Right lobe of liver (tissue), 6 donors: ENCODE measurements at regions not wholly inside any gene's neighbourhood (a gene's known extent, or its start where the extent isn't known, plus 50 kb on each side); places are given as distances from the start of the nearest gene placed in this dataset.

Experiments
- ATAC-seq, 4 donors: fragments of 200-7000 bp; cut with Tn5 transposase; one replicate each; pipeline ENCODE4 v1.9.1; 2020; ENCODE audit warnings: mild to moderate bottlenecking in 4 of 4, moderate library complexity in 4 of 4
- DNase-seq, 3 donors: peaks; one replicate each; pipeline ENCODE4 v3.0.0-alpha.2; 2020
- H3K27ac ChIP-seq, 3 donors: fragments of 200-600 bp; one replicate each; pipeline ENCODE4 v1.8.0; 2022
- H3K27me3 ChIP-seq, 2 donors: fragments of 200-600 bp; one replicate each; pipeline ENCODE4 v1.8.0; 2022
- H3K36me3 ChIP-seq, 4 donors: fragments of 200-600 bp; sonication (generic) in 1 of 4; one replicate each; pipeline versions ENCODE4 v1.5.1 to v1.8.0; 2017 to 2022; ENCODE audit warnings: control low read depth in 1 of 4
- H3K4me1 ChIP-seq, 4 donors: fragments of 200-600 bp; sonication (generic) in 1 of 4; one replicate each; pipeline versions ENCODE4 v1.5.1 to v1.8.0; 2017 to 2022; ENCODE audit warnings: control low read depth in 1 of 4
- H3K4me3 ChIP-seq, 3 donors: fragments of 200-600 bp; one replicate each; pipeline ENCODE4 v1.8.0; 2022
- H3K9me3 ChIP-seq, 4 donors: fragments of 200-600 bp; sonication (generic) in 1 of 4; one replicate each; pipeline versions ENCODE4 v1.5.1 to v1.8.0; 2017 to 2022; ENCODE audit warnings: control low read depth in 1 of 4
- CTCF ChIP-seq, 4 donors: fragments of 200-600 bp in 3 of 4; fragments of 450-650 bp in 1 of 4; IDR thresholded peaks; one replicate each; pipeline versions ENCODE4 v1.5.1 to v1.8.0; 2016 to 2022; ENCODE audit warnings: antibody characterized with exemption in 4 of 4, mild to moderate bottlenecking in 2 of 4
- POLR2A ChIP-seq: fragments of 450-650 bp; IDR thresholded peaks from one replicate; pipeline ENCODE4 v1.6.1; 2017; ENCODE audit warnings: antibody characterized with exemption, mild to moderate bottlenecking
- WGBS: methylation state at CpG from one replicate; pipeline ENCODE4 v1.1.6; 2018; ENCODE audit warnings: low coverage, low lambda C conversion rate; ENCODE audit not compliant: insufficient coverage; ENCODE audit errors: missing lambda C conversion rate; 5-methylcytosine and 5-hydroxymethylcytosine counted together
- intact Hi-C, 2 donors: fragments of 100-400 bp; cut with DNase I; formaldehyde crosslinking; loops; one replicate each; pipeline versions ENCODE4 v1.11.2 to v1.14.1; 2022
- donor health status: DM: no; HTN: yes; CAD: no.
- donor health status: DM: no; HTN: no; CAD: no.
- donor health status: DM: no; HTN: no; CAD: no.
- donor health status: DM: no; HTN: yes; CAD: no.
- donor health status: DM: no; HTN: yes; CAD: no.

GRCh38 chr14:97644365-97644764, 847.2 kb downstream of the VRK1 start:
- Histone ChIP-seq H3K27me3 (no peaks in the 10 kb centered on the region), H3K4me1 (no peaks in the 10 kb centered on the region), H3K9me3 (no peaks in the 10 kb centered on the region), H3K27ac (no peak overlapping the region), H3K4me3 (no peak overlapping the region), H3K36me3 (no peaks in the 10 kb centered on the region)
- ATAC-seq (no peak), DNase-seq (no peak)
- intact Hi-C loops, result no loop called here
- TF ChIP-seq POLR2A, result no peak
- no peak for TF ChIP-seq CTCF (IDR thresholded peaks at IDR 0.05)
- WGBS, result 54% methylated on average over 1 of the region's 1 CpG

- no peak for DNase-seq
- WGBS, result 43% methylated on average over 5 of the region's 5 CpGs
- Histone ChIP-seq H3K27ac (no peak overlapping the region), H3K9me3 (no peaks in the 10 kb centered on the region), H3K36me3 (no peaks in the 10 kb centered on the region), H3K4me3 (no peak overlapping the region), H3K27me3 (no peaks in the 10 kb centered on the region), H3K4me1 (no peaks in the 10 kb centered on the region)
- intact Hi-C loops, result no loop called here
- TF ChIP-seq CTCF (IDR thresholded peaks at IDR 0.05) (no peak), POLR2A (no peak)
- ATAC-seq, result no peak
These were observed 852.6 kb downstream of the VRK1 start for GRCh38 chr14:97649752-97650151.

- DNase-seq, result no peak
- Histone ChIP-seq H3K27me3 (no peaks in the 10 kb centered on the region), H3K4me3 (no peak overlapping the region), H3K9me3 (no peaks in the 10 kb centered on the region), H3K36me3 (no peaks in the 10 kb centered on the region), H3K4me1 (no peaks in the 10 kb centered on the region), H3K27ac (no peak overlapping the region)
- no peak for ATAC-seq
- no peak for TF ChIP-seq CTCF (IDR thresholded peaks at IDR 0.05)
- TF ChIP-seq POLR2A, result no peak
- 26% methylated on average over 5 of the region's 5 CpGs for WGBS
- intact Hi-C loops, result no loop called here
These were observed 858.2 kb downstream of the VRK1 start for GRCh38 chr14:97655169-97655948.

GRCh38 chr14:97657609-97658008, 860.4 kb downstream of the VRK1 start:
- no peaks in the 10 kb centered on the region for H3K9me3 ChIP-seq
- no peak overlapping the region for H3K27ac ChIP-seq
- ATAC-seq (peak in 1 of 4 donors; percentile 56), DNase-seq (no peak)
- no peaks in the 10 kb centered on the region for H3K4me1 ChIP-seq
- no peaks in the 10 kb centered on the region for H3K27me3 ChIP-seq
- no peaks in the 10 kb centered on the region for H3K36me3 ChIP-seq
- no peak for TF ChIP-seq CTCF (IDR thresholded peaks at IDR 0.05)
- no peak for TF ChIP-seq POLR2A
- WGBS, result 18% methylated on average over 2 of the region's 2 CpGs
- intact Hi-C loops, result no loop called here
- no peak overlapping the region for H3K4me3 ChIP-seq
